Cardiac fibroblast (primary cell): ENCODE measurements at regions not wholly inside any gene's neighbourhood (a gene's known extent, or its start where the extent isn't known, plus 50 kb on each side); places are given as distances from the start of the nearest gene placed in this dataset.

ENCODE experiments used
- DNase-seq, 2 donors: peaks; one replicate each; pipeline versions ENCODE4 v3.0.0 to v3.0.0-alpha.2; 2010; ENCODE audit warnings: low read depth in 2 of 2
- H3K4me3 ChIP-seq, 2 donors: replicated peaks in 1 of 2; 1 replicate in 1 of 2; 2 replicates in 1 of 2; pipeline ENCODE4 v1.5.1; 2011; ENCODE audit warnings: low read depth in 2 of 2, low read length in 2 of 2, mild to moderate bottlenecking in 2 of 2, moderate library complexity in 1 of 2
- TF ChIP-seq, protein P1 (sequence below): IDR thresholded peaks from one replicate; pipeline ENCODE4 v1.5.1; 2011; ENCODE audit warnings: low read depth, mild to moderate bottlenecking, low read length, inconsistent platforms

DNA sequence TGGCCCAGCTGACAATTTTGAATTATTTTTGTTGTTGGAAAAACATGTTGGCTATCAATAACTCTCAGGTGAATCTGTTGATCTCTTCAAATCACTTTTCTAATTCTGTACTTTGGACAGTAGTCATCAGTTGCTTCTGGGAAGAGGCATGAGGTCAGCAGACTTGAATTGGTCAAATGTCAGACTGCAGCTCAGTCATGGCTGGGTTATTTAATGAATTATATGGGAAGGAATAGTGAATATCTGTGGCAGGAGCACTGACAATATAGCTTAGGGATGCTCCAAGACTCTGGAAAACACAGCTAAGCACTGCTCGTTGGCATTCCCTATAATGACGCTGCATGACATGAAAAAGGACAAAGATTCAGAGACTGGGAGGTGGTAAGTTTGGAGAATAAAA is 98.8 kb upstream of the GAP43 start:
- TF ChIP-seq, protein P1, sequence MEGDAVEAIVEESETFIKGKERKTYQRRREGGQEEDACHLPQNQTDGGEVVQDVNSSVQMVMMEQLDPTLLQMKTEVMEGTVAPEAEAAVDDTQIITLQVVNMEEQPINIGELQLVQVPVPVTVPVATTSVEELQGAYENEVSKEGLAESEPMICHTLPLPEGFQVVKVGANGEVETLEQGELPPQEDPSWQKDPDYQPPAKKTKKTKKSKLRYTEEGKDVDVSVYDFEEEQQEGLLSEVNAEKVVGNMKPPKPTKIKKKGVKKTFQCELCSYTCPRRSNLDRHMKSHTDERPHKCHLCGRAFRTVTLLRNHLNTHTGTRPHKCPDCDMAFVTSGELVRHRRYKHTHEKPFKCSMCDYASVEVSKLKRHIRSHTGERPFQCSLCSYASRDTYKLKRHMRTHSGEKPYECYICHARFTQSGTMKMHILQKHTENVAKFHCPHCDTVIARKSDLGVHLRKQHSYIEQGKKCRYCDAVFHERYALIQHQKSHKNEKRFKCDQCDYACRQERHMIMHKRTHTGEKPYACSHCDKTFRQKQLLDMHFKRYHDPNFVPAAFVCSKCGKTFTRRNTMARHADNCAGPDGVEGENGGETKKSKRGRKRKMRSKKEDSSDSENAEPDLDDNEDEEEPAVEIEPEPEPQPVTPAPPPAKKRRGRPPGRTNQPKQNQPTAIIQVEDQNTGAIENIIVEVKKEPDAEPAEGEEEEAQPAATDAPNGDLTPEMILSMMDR, result no peak
- DNase-seq, result no peak
- no peak overlapping the region for H3K4me3 ChIP-seq

DNA sequence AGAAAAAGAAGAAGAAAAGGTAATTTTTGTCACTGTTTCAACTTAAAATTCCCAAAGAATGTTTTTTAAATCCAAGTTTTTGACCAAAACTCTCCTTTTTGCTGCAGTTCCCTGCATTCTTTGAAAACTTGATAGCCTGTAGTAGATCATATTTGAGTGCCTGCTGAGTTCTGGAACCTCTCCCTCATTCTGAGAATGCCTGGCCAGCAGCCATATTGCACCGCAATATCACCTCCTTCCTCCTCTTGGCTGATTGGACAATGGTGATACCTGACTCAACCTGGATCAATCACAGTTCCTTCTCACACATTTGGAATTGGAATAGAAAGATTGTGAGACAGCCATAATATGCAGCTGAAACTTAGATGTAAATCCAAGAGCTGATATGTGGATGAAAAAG is 97.6 kb upstream of the GAP43 start:
- H3K4me3 ChIP-seq, result no peak overlapping the region
- TF ChIP-seq, protein P1, result no peak
- peak in 1 of 2 donors; percentile 15 for DNase-seq

DNA sequence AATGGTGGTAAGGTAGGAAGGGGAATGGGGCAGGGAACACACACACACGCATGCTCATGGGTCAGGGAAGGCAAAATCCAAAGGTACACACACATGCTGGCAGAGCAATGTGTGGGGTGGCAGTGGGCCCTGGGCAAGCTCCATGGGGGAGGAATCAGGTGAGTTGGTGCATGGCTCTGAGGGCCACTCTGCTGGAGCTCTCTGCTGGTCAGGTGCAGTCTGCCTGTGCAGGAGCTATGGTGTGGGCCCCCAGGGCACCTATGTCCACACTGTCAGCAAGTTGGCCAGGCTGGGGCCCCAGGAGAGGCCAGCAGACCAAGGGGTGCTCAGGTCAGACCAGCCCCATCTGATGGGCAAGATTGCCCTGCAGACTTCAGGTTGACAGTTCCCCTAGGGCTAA is 90.1 kb upstream of the GAP43 start:
- TF ChIP-seq, protein P1, result no peak

DNA sequence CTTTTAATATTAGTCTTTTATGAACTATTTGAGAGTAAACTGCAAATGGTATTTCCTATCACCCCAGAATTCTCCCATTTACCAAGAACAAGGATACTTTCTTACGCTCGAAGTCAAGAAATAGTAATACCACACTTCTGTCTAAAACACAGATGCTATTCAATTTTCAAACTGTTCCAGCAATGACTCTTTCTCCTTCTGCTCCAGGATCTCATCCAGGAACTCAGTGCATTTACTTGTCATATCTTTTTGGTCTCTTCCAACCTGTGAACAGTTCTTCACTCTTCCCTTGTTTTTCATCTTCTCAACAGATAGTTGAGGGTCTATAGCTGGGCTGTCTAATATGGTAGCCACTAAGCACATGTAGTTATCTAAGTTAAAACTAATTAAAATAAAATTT is 87.1 kb upstream of the GAP43 start:
- DNase-seq, result no peak
- TF ChIP-seq, protein P1, result no peak
- H3K4me3 ChIP-seq, result no peak overlapping the region

More for the DNA sequence above, 90.1 kb upstream of the GAP43 start:
- DNase-seq, result no peak
- no peak overlapping the region for H3K4me3 ChIP-seq

DNA sequence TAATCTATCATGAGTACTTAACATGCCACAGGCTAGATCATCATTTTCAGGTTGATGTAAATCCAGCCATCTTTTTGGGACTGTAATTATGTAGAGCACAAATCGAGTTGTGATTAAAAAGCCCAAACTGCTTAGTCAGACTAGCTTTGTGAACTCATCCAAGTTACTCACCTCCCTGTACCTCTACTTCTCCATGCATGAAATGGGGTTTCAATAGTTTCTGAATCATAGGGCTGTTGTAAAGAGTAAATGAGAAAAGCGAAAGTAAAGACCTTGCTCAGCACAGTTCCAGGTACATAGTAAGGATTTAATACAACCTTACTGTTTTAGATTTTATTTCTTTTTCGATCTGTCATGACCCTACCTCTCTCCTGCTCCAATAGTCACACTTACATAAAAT is 85.6 kb upstream of the GAP43 start:
- TF ChIP-seq, protein P1, result no peak
- no peak for DNase-seq
- H3K4me3 ChIP-seq, result no peak overlapping the region

DNA sequence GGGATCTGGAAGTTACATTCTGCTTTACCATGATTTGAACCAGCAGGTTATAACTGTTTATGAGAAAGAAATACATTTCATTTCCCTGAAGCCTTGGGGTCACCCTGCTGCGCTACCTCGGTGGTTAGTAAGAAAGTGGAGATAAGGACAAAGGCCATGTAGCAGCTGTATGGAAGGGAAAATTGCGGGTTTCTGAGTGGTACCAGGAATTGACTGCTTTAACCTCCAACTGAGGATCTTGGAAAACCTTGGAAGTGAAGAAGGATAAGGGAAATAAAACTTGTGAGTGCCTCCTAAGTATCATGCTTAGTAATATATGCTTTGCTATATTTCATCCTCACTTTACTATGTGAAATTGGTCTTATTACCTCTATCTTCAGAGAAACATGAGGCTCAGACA is 76.1 kb upstream of the GAP43 start:
- H3K4me3 ChIP-seq, result no peak overlapping the region
- TF ChIP-seq, protein P1, result no peak

DNA sequence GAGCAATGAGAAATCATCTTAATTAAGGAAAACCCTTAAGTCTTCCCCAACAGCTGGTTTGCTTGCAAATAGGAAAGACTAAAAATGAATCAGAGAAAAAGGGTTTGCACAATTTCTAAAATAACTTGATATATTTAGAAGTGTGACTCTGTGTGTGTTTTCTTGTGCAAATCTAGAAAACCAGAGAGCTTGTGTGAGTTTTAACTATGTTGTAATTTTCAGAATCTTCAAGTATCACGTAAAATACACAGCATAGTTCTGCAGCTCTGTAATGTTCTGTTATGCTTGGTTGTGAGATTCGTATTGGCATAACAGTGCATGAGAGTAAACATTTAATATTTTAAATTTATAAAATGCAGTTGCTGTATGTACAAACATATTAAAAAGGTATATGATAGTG is 74.7 kb upstream of the GAP43 start:
- TF ChIP-seq, protein P1, result no peak
- DNase-seq, result no peak
- H3K4me3 ChIP-seq, result no peak overlapping the region

More for the DNA sequence above, 76.1 kb upstream of the GAP43 start:
- DNase-seq, result no peak
